Body of pancreas (tissue), 4 donors: ENCODE measurements at regions not wholly inside any gene's neighbourhood (a gene's known extent, or its start where the extent isn't known, plus 50 kb on each side); places are given as distances from the start of the nearest gene placed in this dataset.

Experiments
- ATAC-seq: fragments of 150-250 bp; one replicate; pipeline ENCODE4 v1.9.1; 2016
- DNase-seq, 4 donors: peaks; one replicate each; pipeline ENCODE4 v3.0.0-alpha.2; 2019
- H3K27ac ChIP-seq, 4 donors: fragments of 200-600 bp; sonication (generic); 1 replicate in 3 of 4; 2 replicates in 1 of 4; pipeline versions ENCODE4 v1.5.1 to v1.6.1; 2016 to 2019; ENCODE audit warnings: mild to moderate bottlenecking in 1 of 4, mixed read lengths in 1 of 4, moderate library complexity in 1 of 4
- H3K27me3 ChIP-seq, 2 donors: fragments of 200-600 bp; sonication (generic); one replicate each; pipeline ENCODE4 v1.6.0; 2016; ENCODE audit warnings: mild to moderate bottlenecking in 1 of 2
- H3K36me3 ChIP-seq, 2 donors: fragments of 200-600 bp; sonication (generic); replicated peaks in 1 of 2; 2 replicates each; pipeline ENCODE4 v1.5.1; 2016; ENCODE audit warnings: low read depth in 2 of 2; ENCODE audit not compliant: insufficient read depth in 1 of 2
- H3K4me1 ChIP-seq: fragments of 200-600 bp; sonication (generic); one replicate; pipeline ENCODE4 v1.6.0; 2016
- H3K4me3 ChIP-seq, 2 donors: fragments of 200-600 bp; sonication (generic); 1 replicate in 1 of 2; 2 replicates in 1 of 2; pipeline ENCODE4 v1.5.1; 2016 to 2019
- H3K9me3 ChIP-seq, 3 donors: fragments of 200-600 bp; sonication (generic); 1 replicate in 2 of 3; 2 replicates in 1 of 3; pipeline ENCODE4 v1.5.1; 2016
- CTCF ChIP-seq, 7 experiments: fragments of 450-650 bp in 4 of 7; fragments of 200-600 bp in 3 of 7; sonication (generic) in 3 of 7; IDR thresholded peaks; one replicate each; pipeline ENCODE4 v1.5.1; 2016 to 2019; ENCODE audit warnings: antibody characterized with exemption in 7 of 7
- POLR2A ChIP-seq, 3 donors: fragments of 450-650 bp; IDR thresholded peaks; one replicate each; pipeline ENCODE4 v1.6.1; 2016; ENCODE audit warnings: antibody characterized with exemption in 3 of 3, mild to moderate bottlenecking in 2 of 3
- WGBS, 2 donors: methylation state at CpG; one replicate each; pipeline ENCODE4 v1.1.5; 2017; 5-methylcytosine and 5-hydroxymethylcytosine counted together
- intact Hi-C: fragments of 100-400 bp; cut with DNase I; formaldehyde crosslinking; loops from one replicate; pipeline ENCODE4 v1.15.1; 2023

DNA sequence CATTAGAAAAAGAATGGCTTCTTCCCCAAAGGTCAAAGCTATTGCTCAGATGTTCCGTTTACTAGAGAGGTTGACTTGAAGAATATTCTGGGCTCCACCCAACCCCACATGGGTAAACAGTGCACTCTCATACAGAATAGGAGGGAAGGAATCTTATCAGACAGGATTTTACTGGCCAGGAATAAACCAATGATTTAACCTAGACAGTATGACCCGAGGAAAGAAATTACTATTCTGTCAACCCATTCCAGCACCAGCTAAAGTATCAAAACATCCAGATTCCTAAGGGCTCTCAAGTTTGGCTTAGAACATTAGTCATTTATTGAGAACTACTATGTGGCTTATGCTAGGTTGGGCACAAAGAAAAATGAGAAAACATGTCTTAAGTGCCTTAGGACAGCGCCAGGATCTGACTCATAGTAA lies 493.6 kb upstream of the KLF4 start:
- intact Hi-C loops, result no loop called here
- TF ChIP-seq POLR2A (IDR thresholded peaks at IDR 0.05), result no peak
- no peak for TF ChIP-seq CTCF (IDR thresholded peaks at IDR 0.05)
- WGBS, 2 donors, result 68 to 76% methylated on average over 3 of the region's 3 CpGs
- Histone ChIP-seq H3K27ac (no peak overlapping the region), H3K9me3 (no peaks in the 10 kb centered on the region), H3K4me1 (no peaks in the 10 kb centered on the region), H3K36me3 (no peaks in the 10 kb centered on the region), H3K4me3 (no peak overlapping the region), H3K27me3 (peaks cover 0 to 3% of the 10 kb centered on the region in 2 donors)
- DNase-seq (no peak), ATAC-seq (no peak)

- DNase-seq (no peak), ATAC-seq (no peak)
- Histone ChIP-seq H3K36me3 (no peaks in the 10 kb centered on the region), H3K4me1 (no peaks in the 10 kb centered on the region), H3K27me3 (peaks cover 0 to 3% of the 10 kb centered on the region in 2 donors), H3K9me3 (no peaks in the 10 kb centered on the region), H3K4me3 (no peak overlapping the region), H3K27ac (no peak overlapping the region)
- WGBS, 2 donors, result 56 to 59% methylated on average over 3 of the region's 3 CpGs
- intact Hi-C loops, result no loop called here
- TF ChIP-seq POLR2A (IDR thresholded peaks at IDR 0.05) (no peak), CTCF (IDR thresholded peaks at IDR 0.05) (no peak)
Observed at GRCh38 chr9:107982745-107983144, 493.2 kb upstream of the KLF4 start.

GRCh38 chr9:107982001-107982400 lies 492.4 kb upstream of the KLF4 start:
- ATAC-seq (no peak), DNase-seq (no peak)
- no peaks in the 10 kb centered on the region for H3K4me1 ChIP-seq
- H3K36me3 ChIP-seq, result no peaks in the 10 kb centered on the region
- 96 to 100% methylated on average over 1 of the region's 1 CpG for WGBS, 2 donors
- H3K27ac ChIP-seq, result no peak overlapping the region
- intact Hi-C loops, result no loop called here
- H3K9me3 ChIP-seq, result no peaks in the 10 kb centered on the region
- H3K4me3 ChIP-seq, result no peak overlapping the region
- peaks cover 0 to 3% of the 10 kb centered on the region in 2 donors for H3K27me3 ChIP-seq
- TF ChIP-seq POLR2A (IDR thresholded peaks at IDR 0.05), result no peak
- TF ChIP-seq CTCF (IDR thresholded peaks at IDR 0.05), result no peak

DNA sequence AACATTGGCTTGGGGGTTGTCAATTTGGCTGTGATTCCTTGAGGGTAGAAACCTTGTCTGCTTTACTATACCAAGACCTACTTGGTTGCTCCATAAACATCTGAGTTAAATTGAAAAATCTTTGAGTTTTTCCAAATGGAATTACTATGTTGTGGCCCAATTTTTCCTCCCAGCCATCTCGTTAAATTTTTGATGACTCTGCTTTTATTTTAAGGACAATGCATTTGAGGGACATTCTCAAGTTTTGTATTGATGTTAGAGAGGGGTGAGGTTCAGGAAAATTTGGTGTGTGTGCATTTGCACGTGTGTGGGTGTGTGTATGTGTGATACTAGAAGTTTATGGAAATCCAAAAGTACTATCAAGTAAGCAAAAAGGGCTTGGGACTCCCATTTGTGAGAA lies 491.4 kb upstream of the KLF4 start:
- 65 to 68% methylated on average over 2 of the region's 2 CpGs for WGBS, 2 donors
- TF ChIP-seq CTCF (IDR thresholded peaks at IDR 0.05) (no peak), POLR2A (IDR thresholded peaks at IDR 0.05) (no peak)
- no peak for ATAC-seq
- Histone ChIP-seq H3K27ac (no peak overlapping the region), H3K4me1 (no peaks in the 10 kb centered on the region), H3K27me3 (no peaks in the 10 kb centered on the region), H3K4me3 (no peak overlapping the region), H3K36me3 (no peaks in the 10 kb centered on the region), H3K9me3 (no peaks in the 10 kb centered on the region)
- no peak for DNase-seq
- intact Hi-C loops, result no loop called here

- DNase-seq (peak in 3 of 4 donors; percentile 10 to 63 (median 16)), ATAC-seq (no peak)
- no peaks in the 10 kb centered on the region for H3K4me1 ChIP-seq
- intact Hi-C loops, result no loop called here
- no peaks in the 10 kb centered on the region for H3K36me3 ChIP-seq
- no peaks in the 10 kb centered on the region for H3K27me3 ChIP-seq
- no peak overlapping the region for H3K27ac ChIP-seq
- 33 to 67% methylated on average over 1 of the region's 1 CpG for WGBS, 2 donors
- no peak for TF ChIP-seq CTCF (IDR thresholded peaks at IDR 0.05)
- H3K4me3 ChIP-seq, result no peak overlapping the region
- H3K9me3 ChIP-seq, result no peaks in the 10 kb centered on the region
Observed at GRCh38 chr9:107976767-107977166, 487.2 kb upstream of the KLF4 start.
